ENCODE measurements at regions not wholly inside any gene's neighbourhood (a gene's known extent, or its start where the extent isn't known, plus 50 kb on each side); places are given as distances from the start of the nearest gene placed in this dataset.

- no peaks in the 10 kb centered on the region for H3K9me3 ChIP-seq (ENCODE audit: insufficient read depth, low read depth, low read length)
- H3K9me2 ChIP-seq (replicated peaks; ENCODE audit: low read depth, low read length) = no peaks in the 10 kb centered on the region
- H3F3A ChIP-seq (ENCODE audit: low read depth) = no peaks in the 10 kb centered on the region
- no peak overlapping the region for H3K9ac ChIP-seq (ENCODE audit: low read depth, low read length, poor library complexity, severe bottlenecking)
- H3K4me3 ChIP-seq (ENCODE audit: low read length, poor library complexity, severe bottlenecking) = no peak overlapping the region
- H2AFZ ChIP-seq (ENCODE audit: low read length) = no peak overlapping the region
- no peaks in the 10 kb centered on the region for H3K79me2 ChIP-seq (ENCODE audit: insufficient read depth, low read length)
- no peaks in the 10 kb centered on the region for H4K20me1 ChIP-seq (ENCODE audit: insufficient read depth, low read length, poor library complexity, severe bottlenecking)
- no peaks in the 10 kb centered on the region for H3K27me3 ChIP-seq (ENCODE audit: insufficient read depth, low read length, poor library complexity, severe bottlenecking)
- peaks cover 47% of the 10 kb centered on the region; the same call in 1 of the 2 replicates for H3K36me3 ChIP-seq (ENCODE audit: insufficient read depth, low read length)
- no peak overlapping the region for H3K4me2 ChIP-seq (ENCODE audit: low read depth, low read length, poor library complexity, severe bottlenecking)
- no peaks in the 10 kb centered on the region for H3K4me1 ChIP-seq (ENCODE audit: insufficient read depth, low read length, poor library complexity, severe bottlenecking)
- TF ChIP-seq, protein P1, sequence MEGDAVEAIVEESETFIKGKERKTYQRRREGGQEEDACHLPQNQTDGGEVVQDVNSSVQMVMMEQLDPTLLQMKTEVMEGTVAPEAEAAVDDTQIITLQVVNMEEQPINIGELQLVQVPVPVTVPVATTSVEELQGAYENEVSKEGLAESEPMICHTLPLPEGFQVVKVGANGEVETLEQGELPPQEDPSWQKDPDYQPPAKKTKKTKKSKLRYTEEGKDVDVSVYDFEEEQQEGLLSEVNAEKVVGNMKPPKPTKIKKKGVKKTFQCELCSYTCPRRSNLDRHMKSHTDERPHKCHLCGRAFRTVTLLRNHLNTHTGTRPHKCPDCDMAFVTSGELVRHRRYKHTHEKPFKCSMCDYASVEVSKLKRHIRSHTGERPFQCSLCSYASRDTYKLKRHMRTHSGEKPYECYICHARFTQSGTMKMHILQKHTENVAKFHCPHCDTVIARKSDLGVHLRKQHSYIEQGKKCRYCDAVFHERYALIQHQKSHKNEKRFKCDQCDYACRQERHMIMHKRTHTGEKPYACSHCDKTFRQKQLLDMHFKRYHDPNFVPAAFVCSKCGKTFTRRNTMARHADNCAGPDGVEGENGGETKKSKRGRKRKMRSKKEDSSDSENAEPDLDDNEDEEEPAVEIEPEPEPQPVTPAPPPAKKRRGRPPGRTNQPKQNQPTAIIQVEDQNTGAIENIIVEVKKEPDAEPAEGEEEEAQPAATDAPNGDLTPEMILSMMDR (conservative IDR thresholded peaks at IDR 0.05; ENCODE audit: low read length) = no peak
- TF ChIP-seq EZH2phosphoT487 (IDR thresholded peaks at IDR 0.05; ENCODE audit: borderline replicate concordance) = no peak
Measured at GRCh38 chr15:25106209-25106608, 151.4 kb downstream of the SNRPN start.

- no peaks in the 10 kb centered on the region for H3K36me3 ChIP-seq (ENCODE audit: insufficient read depth, low read length)
- H3F3A ChIP-seq (ENCODE audit: low read depth) = no peaks in the 10 kb centered on the region
- no peak for TF ChIP-seq EZH2phosphoT487 (IDR thresholded peaks at IDR 0.05; ENCODE audit: borderline replicate concordance)
- TF ChIP-seq, protein P1 (conservative IDR thresholded peaks at IDR 0.05; ENCODE audit: low read length) = no peak
- no peak overlapping the region for H3K9ac ChIP-seq (ENCODE audit: low read depth, low read length, poor library complexity, severe bottlenecking)
- no peak overlapping the region for H2AFZ ChIP-seq (ENCODE audit: low read length)
- H3K9me2 ChIP-seq (replicated peaks; ENCODE audit: low read depth, low read length) = no peaks in the 10 kb centered on the region
- H3K4me3 ChIP-seq (ENCODE audit: low read length, poor library complexity, severe bottlenecking) = no peak overlapping the region
- H3K9me3 ChIP-seq (ENCODE audit: insufficient read depth, low read depth, low read length) = no peaks in the 10 kb centered on the region
- no peaks in the 10 kb centered on the region for H3K79me2 ChIP-seq (ENCODE audit: insufficient read depth, low read length)
- H3K4me1 ChIP-seq (ENCODE audit: insufficient read depth, low read length, poor library complexity, severe bottlenecking) = no peaks in the 10 kb centered on the region
- H4K20me1 ChIP-seq (ENCODE audit: insufficient read depth, low read length, poor library complexity, severe bottlenecking) = no peaks in the 10 kb centered on the region
- no peaks in the 10 kb centered on the region for H3K27me3 ChIP-seq (ENCODE audit: insufficient read depth, low read length, poor library complexity, severe bottlenecking)
- no peak overlapping the region for H3K4me2 ChIP-seq (ENCODE audit: low read depth, low read length, poor library complexity, severe bottlenecking)
Measured at GRCh38 chr15:25133804-25134203, 179.0 kb downstream of the SNRPN start.

DNA sequence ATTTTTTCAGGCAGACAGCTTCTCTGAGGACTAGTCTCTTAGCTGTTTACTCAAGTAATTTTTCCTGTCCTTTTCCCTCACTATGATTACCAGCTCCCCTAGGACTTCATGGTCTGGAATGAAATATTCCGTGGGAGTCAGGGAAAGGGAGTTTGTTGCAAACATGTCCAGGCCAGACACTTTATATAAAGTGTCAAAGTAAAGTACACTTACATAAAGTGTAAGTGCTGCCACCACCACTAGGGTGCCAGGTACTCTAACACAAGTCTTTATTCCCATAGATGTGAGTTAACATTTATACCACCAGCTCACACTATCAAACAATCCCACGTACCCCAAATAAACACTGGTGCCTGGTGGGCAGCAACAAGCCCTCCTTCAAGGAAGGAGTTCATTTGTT lies 179.8 kb downstream of the SNRPN start:
- Histone ChIP-seq H3K27me3 (ENCODE audit: insufficient read depth, low read length, poor library complexity, severe bottlenecking) (no peaks in the 10 kb centered on the region), H3F3A (ENCODE audit: low read depth) (no peaks in the 10 kb centered on the region), H3K9me3 (ENCODE audit: insufficient read depth, low read depth, low read length) (no peaks in the 10 kb centered on the region), H3K9me2 (replicated peaks; ENCODE audit: low read depth, low read length) (no peaks in the 10 kb centered on the region), H3K4me3 (ENCODE audit: low read length, poor library complexity, severe bottlenecking) (no peak overlapping the region), H4K20me1 (ENCODE audit: insufficient read depth, low read length, poor library complexity, severe bottlenecking) (no peaks in the 10 kb centered on the region), H3K4me1 (ENCODE audit: insufficient read depth, low read length, poor library complexity, severe bottlenecking) (no peaks in the 10 kb centered on the region), H3K36me3 (ENCODE audit: insufficient read depth, low read length) (no peaks in the 10 kb centered on the region), H2AFZ (ENCODE audit: low read length) (no peak overlapping the region), H3K79me2 (ENCODE audit: insufficient read depth, low read length) (no peaks in the 10 kb centered on the region), H3K4me2 (ENCODE audit: low read depth, low read length, poor library complexity, severe bottlenecking) (no peak overlapping the region), H3K9ac (ENCODE audit: low read depth, low read length, poor library complexity, severe bottlenecking) (no peak overlapping the region)
- no peak for TF ChIP-seq EZH2phosphoT487 (IDR thresholded peaks at IDR 0.05; ENCODE audit: borderline replicate concordance)
- TF ChIP-seq, protein P1 (conservative IDR thresholded peaks at IDR 0.05; ENCODE audit: low read length) = peak; percentile 47
